SK-N-MC (cell line): ENCODE measurements at regions not wholly inside any gene's neighbourhood (a gene's known extent, or its start where the extent isn't known, plus 50 kb on each side); places are given as distances from the start of the nearest gene placed in this dataset.

Experiments used
- EZH2 ChIP-seq: fragments of 200-600 bp; sonication (generic); IDR thresholded peaks from one replicate; pipeline ENCODE4 v1.6.1; 2017; ENCODE audit warnings: antibody characterized with exemption
- POLR2AphosphoS5 ChIP-seq: IDR thresholded peaks from 2 replicates; pipeline ENCODE4 v1.6.1; 2012; ENCODE audit warnings: mild to moderate bottlenecking, low read depth, low read length, borderline replicate concordance

GRCh38 chr10:57624856-57625592 lies 642.7 kb downstream of the IPMK start:
- no peak for TF ChIP-seq EZH2
- TF ChIP-seq POLR2AphosphoS5 = no peak
